ENCODE measurements at regions not wholly inside any gene's neighbourhood (a gene's known extent, or its start where the extent isn't known, plus 50 kb on each side); places are given as distances from the start of the nearest gene placed in this dataset.

DNA sequence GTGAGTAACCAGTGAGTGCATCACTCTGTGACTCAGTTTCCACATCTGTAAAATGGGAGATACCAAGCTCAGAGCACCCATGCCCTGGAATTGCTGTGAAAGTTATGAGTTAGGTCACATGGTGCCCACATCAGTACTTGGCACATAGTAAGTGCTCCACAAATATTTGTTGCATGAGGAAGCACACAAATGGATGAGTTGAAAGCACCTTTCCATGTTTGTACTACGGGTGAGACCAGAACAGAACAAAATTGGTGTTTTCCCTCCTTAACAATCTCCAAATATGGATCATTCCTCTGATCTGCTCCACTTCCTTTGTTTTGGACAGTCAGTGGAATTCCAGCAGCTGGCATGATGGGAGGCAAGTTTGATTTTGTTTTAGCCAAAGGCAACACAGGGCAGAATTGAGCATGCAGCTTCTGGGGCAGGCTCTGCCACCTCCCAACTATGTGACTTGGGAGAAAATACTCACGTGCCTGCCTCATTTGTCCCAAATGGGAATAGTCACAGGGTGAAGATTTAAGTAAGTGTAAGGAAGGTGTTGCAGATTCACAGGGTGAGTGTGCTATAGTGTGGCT is 503.7 kb upstream of the SULF2 start:
- no peak for ATAC-seq
- H3K27ac Mint-ChIP-seq, result no peak overlapping the region
- TF ChIP-seq MAX (CRISPR knock-in tag; IDR thresholded peaks at IDR 0.05), result no peak
- no peak for TF ChIP-seq AR (CRISPR knock-in tag; IDR thresholded peaks at IDR 0.05)
- TF ChIP-seq, protein P1, sequence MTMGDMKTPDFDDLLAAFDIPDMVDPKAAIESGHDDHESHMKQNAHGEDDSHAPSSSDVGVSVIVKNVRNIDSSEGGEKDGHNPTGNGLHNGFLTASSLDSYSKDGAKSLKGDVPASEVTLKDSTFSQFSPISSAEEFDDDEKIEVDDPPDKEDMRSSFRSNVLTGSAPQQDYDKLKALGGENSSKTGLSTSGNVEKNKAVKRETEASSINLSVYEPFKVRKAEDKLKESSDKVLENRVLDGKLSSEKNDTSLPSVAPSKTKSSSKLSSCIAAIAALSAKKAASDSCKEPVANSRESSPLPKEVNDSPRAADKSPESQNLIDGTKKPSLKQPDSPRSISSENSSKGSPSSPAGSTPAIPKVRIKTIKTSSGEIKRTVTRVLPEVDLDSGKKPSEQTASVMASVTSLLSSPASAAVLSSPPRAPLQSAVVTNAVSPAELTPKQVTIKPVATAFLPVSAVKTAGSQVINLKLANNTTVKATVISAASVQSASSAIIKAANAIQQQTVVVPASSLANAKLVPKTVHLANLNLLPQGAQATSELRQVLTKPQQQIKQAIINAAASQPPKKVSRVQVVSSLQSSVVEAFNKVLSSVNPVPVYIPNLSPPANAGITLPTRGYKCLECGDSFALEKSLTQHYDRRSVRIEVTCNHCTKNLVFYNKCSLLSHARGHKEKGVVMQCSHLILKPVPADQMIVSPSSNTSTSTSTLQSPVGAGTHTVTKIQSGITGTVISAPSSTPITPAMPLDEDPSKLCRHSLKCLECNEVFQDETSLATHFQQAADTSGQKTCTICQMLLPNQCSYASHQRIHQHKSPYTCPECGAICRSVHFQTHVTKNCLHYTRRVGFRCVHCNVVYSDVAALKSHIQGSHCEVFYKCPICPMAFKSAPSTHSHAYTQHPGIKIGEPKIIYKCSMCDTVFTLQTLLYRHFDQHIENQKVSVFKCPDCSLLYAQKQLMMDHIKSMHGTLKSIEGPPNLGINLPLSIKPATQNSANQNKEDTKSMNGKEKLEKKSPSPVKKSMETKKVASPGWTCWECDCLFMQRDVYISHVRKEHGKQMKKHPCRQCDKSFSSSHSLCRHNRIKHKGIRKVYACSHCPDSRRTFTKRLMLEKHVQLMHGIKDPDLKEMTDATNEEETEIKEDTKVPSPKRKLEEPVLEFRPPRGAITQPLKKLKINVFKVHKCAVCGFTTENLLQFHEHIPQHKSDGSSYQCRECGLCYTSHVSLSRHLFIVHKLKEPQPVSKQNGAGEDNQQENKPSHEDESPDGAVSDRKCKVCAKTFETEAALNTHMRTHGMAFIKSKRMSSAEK (CRISPR knock-in tag; IDR thresholded peaks at IDR 0.05; ENCODE audit: borderline replicate concordance), result no peak
- no peak for TF ChIP-seq ZNF425 (CRISPR knock-in tag; conservative IDR thresholded peaks at IDR 0.05)
- no peak for TF ChIP-seq SMAD4 (CRISPR knock-in tag; IDR thresholded peaks at IDR 0.05)
- TF ChIP-seq FOXK1 (CRISPR knock-in tag; IDR thresholded peaks at IDR 0.05), result no peak
- no peak for TF ChIP-seq ZNF423 (CRISPR knock-in tag; IDR thresholded peaks at IDR 0.05)
- no peak for TF ChIP-seq SOX15 (CRISPR knock-in tag; IDR thresholded peaks at IDR 0.05)
- TF ChIP-seq, protein P2, sequence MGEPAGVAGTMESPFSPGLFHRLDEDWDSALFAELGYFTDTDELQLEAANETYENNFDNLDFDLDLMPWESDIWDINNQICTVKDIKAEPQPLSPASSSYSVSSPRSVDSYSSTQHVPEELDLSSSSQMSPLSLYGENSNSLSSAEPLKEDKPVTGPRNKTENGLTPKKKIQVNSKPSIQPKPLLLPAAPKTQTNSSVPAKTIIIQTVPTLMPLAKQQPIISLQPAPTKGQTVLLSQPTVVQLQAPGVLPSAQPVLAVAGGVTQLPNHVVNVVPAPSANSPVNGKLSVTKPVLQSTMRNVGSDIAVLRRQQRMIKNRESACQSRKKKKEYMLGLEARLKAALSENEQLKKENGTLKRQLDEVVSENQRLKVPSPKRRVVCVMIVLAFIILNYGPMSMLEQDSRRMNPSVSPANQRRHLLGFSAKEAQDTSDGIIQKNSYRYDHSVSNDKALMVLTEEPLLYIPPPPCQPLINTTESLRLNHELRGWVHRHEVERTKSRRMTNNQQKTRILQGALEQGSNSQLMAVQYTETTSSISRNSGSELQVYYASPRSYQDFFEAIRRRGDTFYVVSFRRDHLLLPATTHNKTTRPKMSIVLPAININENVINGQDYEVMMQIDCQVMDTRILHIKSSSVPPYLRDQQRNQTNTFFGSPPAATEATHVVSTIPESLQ (CRISPR knock-in tag; IDR thresholded peaks at IDR 0.05), result no peak
- TF ChIP-seq EMX1 (CRISPR knock-in tag; IDR thresholded peaks at IDR 0.05), result no peak
- TF ChIP-seq CBFB (CRISPR knock-in tag; IDR thresholded peaks at IDR 0.05; ENCODE audit: low read depth), result no peak
- no peak for TF ChIP-seq RELA (CRISPR knock-in tag; IDR thresholded peaks at IDR 0.05; ENCODE audit: borderline replicate concordance)
- TF ChIP-seq, protein P3, sequence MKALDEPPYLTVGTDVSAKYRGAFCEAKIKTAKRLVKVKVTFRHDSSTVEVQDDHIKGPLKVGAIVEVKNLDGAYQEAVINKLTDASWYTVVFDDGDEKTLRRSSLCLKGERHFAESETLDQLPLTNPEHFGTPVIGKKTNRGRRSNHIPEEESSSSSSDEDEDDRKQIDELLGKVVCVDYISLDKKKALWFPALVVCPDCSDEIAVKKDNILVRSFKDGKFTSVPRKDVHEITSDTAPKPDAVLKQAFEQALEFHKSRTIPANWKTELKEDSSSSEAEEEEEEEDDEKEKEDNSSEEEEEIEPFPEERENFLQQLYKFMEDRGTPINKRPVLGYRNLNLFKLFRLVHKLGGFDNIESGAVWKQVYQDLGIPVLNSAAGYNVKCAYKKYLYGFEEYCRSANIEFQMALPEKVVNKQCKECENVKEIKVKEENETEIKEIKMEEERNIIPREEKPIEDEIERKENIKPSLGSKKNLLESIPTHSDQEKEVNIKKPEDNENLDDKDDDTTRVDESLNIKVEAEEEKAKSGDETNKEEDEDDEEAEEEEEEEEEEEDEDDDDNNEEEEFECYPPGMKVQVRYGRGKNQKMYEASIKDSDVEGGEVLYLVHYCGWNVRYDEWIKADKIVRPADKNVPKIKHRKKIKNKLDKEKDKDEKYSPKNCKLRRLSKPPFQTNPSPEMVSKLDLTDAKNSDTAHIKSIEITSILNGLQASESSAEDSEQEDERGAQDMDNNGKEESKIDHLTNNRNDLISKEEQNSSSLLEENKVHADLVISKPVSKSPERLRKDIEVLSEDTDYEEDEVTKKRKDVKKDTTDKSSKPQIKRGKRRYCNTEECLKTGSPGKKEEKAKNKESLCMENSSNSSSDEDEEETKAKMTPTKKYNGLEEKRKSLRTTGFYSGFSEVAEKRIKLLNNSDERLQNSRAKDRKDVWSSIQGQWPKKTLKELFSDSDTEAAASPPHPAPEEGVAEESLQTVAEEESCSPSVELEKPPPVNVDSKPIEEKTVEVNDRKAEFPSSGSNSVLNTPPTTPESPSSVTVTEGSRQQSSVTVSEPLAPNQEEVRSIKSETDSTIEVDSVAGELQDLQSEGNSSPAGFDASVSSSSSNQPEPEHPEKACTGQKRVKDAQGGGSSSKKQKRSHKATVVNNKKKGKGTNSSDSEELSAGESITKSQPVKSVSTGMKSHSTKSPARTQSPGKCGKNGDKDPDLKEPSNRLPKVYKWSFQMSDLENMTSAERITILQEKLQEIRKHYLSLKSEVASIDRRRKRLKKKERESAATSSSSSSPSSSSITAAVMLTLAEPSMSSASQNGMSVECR (CRISPR knock-in tag; IDR thresholded peaks at IDR 0.05; ENCODE audit: borderline replicate concordance), result no peak
- TF ChIP-seq NR3C1 (CRISPR knock-in tag; conservative IDR thresholded peaks at IDR 0.05; ENCODE audit: low read depth), result no peak
- TF ChIP-seq ATF2 (CRISPR knock-in tag; IDR thresholded peaks at IDR 0.05; ENCODE audit: borderline replicate concordance, low read depth), result no peak
- TF ChIP-seq ERG (CRISPR knock-in tag; IDR thresholded peaks at IDR 0.05), result no peak
- TF ChIP-seq NFE2L1 (CRISPR knock-in tag; IDR thresholded peaks at IDR 0.05), result no peak
- TF ChIP-seq TEAD1 (CRISPR knock-in tag; IDR thresholded peaks at IDR 0.05), result no peak
- TF ChIP-seq ZNF138 (CRISPR knock-in tag; conservative IDR thresholded peaks at IDR 0.05), result no peak

More for the DNA sequence above, 503.7 kb upstream of the SULF2 start:
- H3K9me3 Mint-ChIP-seq, result no peaks in the 10 kb centered on the region
- ChIA-PET POLR2A (no interaction called here), CTCF (no interaction called here)
- no peak for DNase-seq (ENCODE audit: low spot score)
- H3K4me1 Mint-ChIP-seq, result peaks cover 62% of the 10 kb centered on the region
- no peaks in the 10 kb centered on the region for H3K36me3 Mint-ChIP-seq
- H3K4me3 Mint-ChIP-seq, result no peak overlapping the region
- H3K27me3 Mint-ChIP-seq (ENCODE audit: low read depth), result no peaks in the 10 kb centered on the region
